KMS-11 (cell line): ENCODE measurements at regions not wholly inside any gene's neighbourhood (a gene's known extent, or its start where the extent isn't known, plus 50 kb on each side); places are given as distances from the start of the nearest gene placed in this dataset.

Experiments
- H2AFZ ChIP-seq: fragments of 200-600 bp; sonication (generic); 2 replicates; pipeline ENCODE4 v1.6.1; 2016; ENCODE audit warnings: antibody characterized with exemption, mixed run types, low read depth
- H3K27ac ChIP-seq: fragments of 200-600 bp; sonication (generic); 2 replicates; pipeline ENCODE4 v1.6.1; 2016; ENCODE audit warnings: mild to moderate bottlenecking, mixed run types
- H3K27me3 ChIP-seq: fragments of 200-600 bp; sonication (generic); 2 replicates; pipeline ENCODE4 v1.6.1; 2017; ENCODE audit warnings: mild to moderate bottlenecking, low read depth, mixed run types, moderate library complexity; ENCODE audit not compliant: insufficient read depth
- H3K36me3 ChIP-seq: fragments of 200-600 bp; sonication (generic); 2 replicates; pipeline ENCODE4 v1.6.1; 2017; ENCODE audit warnings: mild to moderate bottlenecking, mixed run types; ENCODE audit not compliant: insufficient read depth
- H3K4me1 ChIP-seq: fragments of 200-600 bp; sonication (generic); 2 replicates; pipeline ENCODE4 v1.6.1; 2016; ENCODE audit warnings: mild to moderate bottlenecking, low read depth, mixed run types; ENCODE audit not compliant: poor library complexity, severe bottlenecking
- H3K4me2 ChIP-seq: fragments of 200-600 bp; sonication (generic); 2 replicates; pipeline ENCODE4 v1.7.0; 2016; ENCODE audit warnings: mild to moderate bottlenecking, mixed run types
- H3K4me3 ChIP-seq: fragments of 200-600 bp; sonication (generic); IDR thresholded peaks from 2 replicates; pipeline ENCODE4 v1.6.1; 2017; ENCODE audit warnings: low read depth, low read length, mixed read lengths; ENCODE audit not compliant: insufficient read depth
- H3K79me2 ChIP-seq: fragments of 200-600 bp; sonication (generic); 2 replicates; pipeline ENCODE4 v1.6.1; 2016; ENCODE audit warnings: low read depth, mixed run types; ENCODE audit not compliant: insufficient read depth
- H3K9ac ChIP-seq: fragments of 200-600 bp; sonication (generic); 2 replicates; pipeline ENCODE4 v1.6.1; 2016; ENCODE audit warnings: mild to moderate bottlenecking, mixed run types
- H4K20me1 ChIP-seq: fragments of 200-600 bp; sonication (generic); 2 replicates; pipeline ENCODE4 v1.6.1; 2016; ENCODE audit warnings: mild to moderate bottlenecking, mixed run types; ENCODE audit not compliant: insufficient read depth
- TF ChIP-seq, protein P1 (sequence below): fragments of 200-600 bp; sonication (generic); conservative IDR thresholded peaks from 2 replicates; pipeline ENCODE4 v1.6.1; 2017; ENCODE audit warnings: low read depth, mild to moderate bottlenecking, antibody characterized with exemption, low read length, moderate library complexity, mixed read lengths

GRCh38 chr6:14372734-14373489 is 255.3 kb downstream of the CD83 start:
- no peak overlapping the region for H3K27ac ChIP-seq
- no peak overlapping the region for H3K9ac ChIP-seq
- no peaks in the 10 kb centered on the region for H4K20me1 ChIP-seq
- no peak overlapping the region for H3K4me2 ChIP-seq
- H3K4me3 ChIP-seq: no peak overlapping the region
- H3K4me1 ChIP-seq: no peaks in the 10 kb centered on the region
- H3K36me3 ChIP-seq: no peaks in the 10 kb centered on the region
- TF ChIP-seq, protein P1, sequence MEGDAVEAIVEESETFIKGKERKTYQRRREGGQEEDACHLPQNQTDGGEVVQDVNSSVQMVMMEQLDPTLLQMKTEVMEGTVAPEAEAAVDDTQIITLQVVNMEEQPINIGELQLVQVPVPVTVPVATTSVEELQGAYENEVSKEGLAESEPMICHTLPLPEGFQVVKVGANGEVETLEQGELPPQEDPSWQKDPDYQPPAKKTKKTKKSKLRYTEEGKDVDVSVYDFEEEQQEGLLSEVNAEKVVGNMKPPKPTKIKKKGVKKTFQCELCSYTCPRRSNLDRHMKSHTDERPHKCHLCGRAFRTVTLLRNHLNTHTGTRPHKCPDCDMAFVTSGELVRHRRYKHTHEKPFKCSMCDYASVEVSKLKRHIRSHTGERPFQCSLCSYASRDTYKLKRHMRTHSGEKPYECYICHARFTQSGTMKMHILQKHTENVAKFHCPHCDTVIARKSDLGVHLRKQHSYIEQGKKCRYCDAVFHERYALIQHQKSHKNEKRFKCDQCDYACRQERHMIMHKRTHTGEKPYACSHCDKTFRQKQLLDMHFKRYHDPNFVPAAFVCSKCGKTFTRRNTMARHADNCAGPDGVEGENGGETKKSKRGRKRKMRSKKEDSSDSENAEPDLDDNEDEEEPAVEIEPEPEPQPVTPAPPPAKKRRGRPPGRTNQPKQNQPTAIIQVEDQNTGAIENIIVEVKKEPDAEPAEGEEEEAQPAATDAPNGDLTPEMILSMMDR: no peak
- H2AFZ ChIP-seq: no peak overlapping the region
- no peaks in the 10 kb centered on the region for H3K79me2 ChIP-seq
- H3K27me3 ChIP-seq: no peaks in the 10 kb centered on the region

GRCh38 chr6:14373648-14374437 is 256.3 kb downstream of the CD83 start:
- H4K20me1 ChIP-seq: no peaks in the 10 kb centered on the region
- no peaks in the 10 kb centered on the region for H3K79me2 ChIP-seq
- H3K4me3 ChIP-seq: no peak overlapping the region
- no peaks in the 10 kb centered on the region for H3K27me3 ChIP-seq
- no peak overlapping the region for H3K4me2 ChIP-seq
- TF ChIP-seq, protein P1: no peak
- no peaks in the 10 kb centered on the region for H3K36me3 ChIP-seq
- no peaks in the 10 kb centered on the region for H3K4me1 ChIP-seq
- H2AFZ ChIP-seq: no peak overlapping the region
- H3K9ac ChIP-seq: no peak overlapping the region
- H3K27ac ChIP-seq: no peak overlapping the region

DNA sequence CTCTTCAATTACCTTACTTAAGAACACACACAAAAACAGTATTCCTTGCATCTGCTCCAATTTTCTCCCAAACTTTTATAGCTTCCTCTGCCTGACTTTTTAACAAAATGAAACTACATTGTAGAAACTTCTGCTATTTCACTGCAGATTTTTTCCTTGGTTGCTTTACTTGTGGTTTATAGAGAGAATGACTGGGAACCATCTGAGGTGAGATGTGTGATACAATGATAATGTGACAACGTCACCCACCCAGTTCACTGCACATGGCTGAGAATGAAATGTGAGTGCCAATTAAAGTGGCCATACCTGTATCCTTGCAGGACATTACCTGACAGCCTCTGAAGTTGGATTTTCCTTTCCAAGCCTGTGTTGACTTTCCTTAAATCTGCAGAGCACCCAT is 258.4 kb downstream of the CD83 start:
- TF ChIP-seq, protein P1: no peak
- Histone ChIP-seq H3K9ac (no peak overlapping the region), H2AFZ (no peak overlapping the region), H3K27me3 (no peaks in the 10 kb centered on the region), H3K27ac (no peak overlapping the region), H3K4me2 (no peak overlapping the region), H3K4me3 (no peak overlapping the region), H3K4me1 (peaks cover 2% of the 10 kb centered on the region), H3K79me2 (no peaks in the 10 kb centered on the region), H3K36me3 (no peaks in the 10 kb centered on the region), H4K20me1 (no peaks in the 10 kb centered on the region)

DNA sequence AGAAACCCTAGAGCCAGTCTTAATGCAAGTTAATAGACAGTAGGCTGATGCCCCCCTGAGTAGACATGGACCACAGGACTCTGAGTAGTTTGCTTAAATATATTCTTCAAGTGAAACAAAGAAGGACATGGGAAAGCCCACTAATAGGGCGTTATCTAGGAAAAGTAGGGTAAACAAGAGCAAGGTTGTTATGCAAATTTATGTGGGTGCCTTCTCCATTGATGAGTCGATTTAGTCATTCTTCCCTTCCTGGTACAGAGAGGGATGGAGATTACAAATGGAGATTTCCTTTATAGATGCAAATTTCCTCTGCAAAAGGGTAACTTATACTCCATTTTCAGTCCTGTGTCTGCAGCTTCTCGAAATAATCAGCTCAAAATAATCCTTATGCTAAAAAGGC is 262.0 kb downstream of the CD83 start:
- H4K20me1 ChIP-seq: no peaks in the 10 kb centered on the region
- no peaks in the 10 kb centered on the region for H3K27me3 ChIP-seq
- TF ChIP-seq, protein P1: no peak
- H3K4me1 ChIP-seq: peaks cover 29% of the 10 kb centered on the region
- H3K36me3 ChIP-seq: no peaks in the 10 kb centered on the region
- no peaks in the 10 kb centered on the region for H3K79me2 ChIP-seq
- H3K27ac ChIP-seq: no peak overlapping the region
- H3K4me2 ChIP-seq: no peak overlapping the region
- H3K4me3 ChIP-seq: no peak overlapping the region
- H2AFZ ChIP-seq: no peak overlapping the region
- no peak overlapping the region for H3K9ac ChIP-seq
